CD14-positive monocyte (primary cell): ENCODE measurements at regions not wholly inside any gene's neighbourhood (a gene's known extent, or its start where the extent isn't known, plus 50 kb on each side); places are given as distances from the start of the nearest gene placed in this dataset.

Experiments
- DNase-seq, 3 donors: peaks; one replicate each; pipeline ENCODE4 v3.0.0-alpha.2; 2011 to 2022
- H2AFZ ChIP-seq: 2 replicates; pipeline ENCODE4 v1.6.0; 2012; ENCODE audit warnings: mild to moderate bottlenecking, low read depth, low read length, inconsistent platforms; ENCODE audit not compliant: insufficient read depth, poor library complexity, severe bottlenecking
- H3K27ac ChIP-seq, 2 donors: 1 replicate in 1 of 2; 2 replicates in 1 of 2; pipeline ENCODE4 v1.5.1; 2012 to 2013; ENCODE audit warnings: low read length in 2 of 2, control low read depth in 1 of 2, inconsistent platforms in 1 of 2, low read depth in 1 of 2, mild to moderate bottlenecking in 1 of 2
- H3K27me3 ChIP-seq, 2 donors: one replicate each; pipeline versions ENCODE4 v1.6.0 to v1.6.1; 2011 to 2013; ENCODE audit warnings: low read length in 2 of 2; ENCODE audit not compliant: control insufficient read depth in 2 of 2, insufficient read depth in 2 of 2
- H3K36me3 ChIP-seq, 2 donors: replicated peaks in 1 of 2; 1 replicate in 1 of 2; 2 replicates in 1 of 2; pipeline versions ENCODE4 v1.5.1 to v1.6.1; 2012 to 2013; ENCODE audit warnings: low read length in 2 of 2, control low read depth in 1 of 2, inconsistent platforms in 1 of 2, mild to moderate bottlenecking in 1 of 2; ENCODE audit not compliant: insufficient read depth in 2 of 2, control insufficient read depth in 1 of 2
- H3K4me1 ChIP-seq, 2 donors: 1 replicate in 1 of 2; 2 replicates in 1 of 2; pipeline versions ENCODE4 v1.5.1 to v1.6.1; 2012 to 2013; ENCODE audit warnings: low read length in 2 of 2, control low read depth in 1 of 2, inconsistent platforms in 1 of 2, mild to moderate bottlenecking in 1 of 2, moderate library complexity in 1 of 2; ENCODE audit not compliant: insufficient read depth in 2 of 2, control insufficient read depth in 1 of 2
- H3K4me2 ChIP-seq: replicated peaks from 2 replicates; pipeline ENCODE3; 2012; ENCODE audit warnings: low read length, moderate library complexity, mild to moderate bottlenecking; ENCODE audit not compliant: poor library complexity, severe bottlenecking; ENCODE audit errors: extremely low read depth
- H3K4me3 ChIP-seq, 3 experiments: fragments of 200-600 bp in 1 of 3; sonication (generic) in 1 of 3; replicated peaks in 1 of 3; 1 replicate in 2 of 3; 2 replicates in 1 of 3; pipeline ENCODE4 v1.5.1; 2011 to 2013; ENCODE audit warnings: low read length in 3 of 3, mild to moderate bottlenecking in 3 of 3, control low read depth in 2 of 3, low read depth in 2 of 3, inconsistent platforms in 1 of 3, moderate library complexity in 1 of 3
- H3K79me2 ChIP-seq: 2 replicates; pipeline ENCODE4 v1.6.0; 2012; ENCODE audit warnings: mild to moderate bottlenecking, control low read depth, inconsistent platforms, low read length, moderate library complexity; ENCODE audit not compliant: insufficient read depth
- H3K9ac ChIP-seq: 2 replicates; pipeline ENCODE4 v1.6.0; 2017; ENCODE audit warnings: low read length, mild to moderate bottlenecking; ENCODE audit not compliant: insufficient read depth, poor library complexity, severe bottlenecking
- H3K9me3 ChIP-seq, 2 donors: replicated peaks in 1 of 2; 1 replicate in 1 of 2; 2 replicates in 1 of 2; pipeline versions ENCODE4 v1.5.1 to v1.6.1; 2012 to 2013; ENCODE audit warnings: low read length in 2 of 2, control low read depth in 1 of 2; ENCODE audit not compliant: control insufficient read depth in 1 of 2, insufficient read depth in 1 of 2
- H4K20me1 ChIP-seq: 2 replicates; pipeline ENCODE4 v1.6.0; 2012; ENCODE audit warnings: mild to moderate bottlenecking, low read length, control low read depth, moderate library complexity; ENCODE audit not compliant: insufficient read depth
- H3K27ac Mint-ChIP-seq, 7 donors: one replicate each; pipeline ENCODE4 v1.8.0; 2020; ENCODE audit warnings: mild to moderate bottlenecking in 7 of 7, mixed read lengths in 7 of 7, moderate library complexity in 6 of 7, inconsistent platforms in 2 of 7
- H3K27me3 Mint-ChIP-seq, 3 donors: one replicate each; pipeline ENCODE4 v1.8.0; 2021 to 2022; ENCODE audit warnings: low read depth in 3 of 3, mild to moderate bottlenecking in 3 of 3, mixed read lengths in 3 of 3, moderate library complexity in 3 of 3, inconsistent platforms in 1 of 3
- H3K36me3 Mint-ChIP-seq, 2 donors: one replicate each; pipeline ENCODE4 v1.8.0; 2020; ENCODE audit warnings: mixed read lengths in 2 of 2, inconsistent platforms in 1 of 2, mild to moderate bottlenecking in 1 of 2
- H3K4me1 Mint-ChIP-seq: one replicate; pipeline ENCODE4 v1.8.0; 2020; ENCODE audit warnings: mild to moderate bottlenecking, mixed read lengths
- H3K4me3 Mint-ChIP-seq, 2 donors: one replicate each; pipeline ENCODE4 v1.8.0; 2020; ENCODE audit warnings: mild to moderate bottlenecking in 2 of 2, mixed read lengths in 2 of 2, moderate library complexity in 1 of 2
- H3K9me3 Mint-ChIP-seq, 7 donors: one replicate each; pipeline ENCODE4 v1.8.0; 2020 to 2022; ENCODE audit warnings: mixed read lengths in 7 of 7, mild to moderate bottlenecking in 6 of 7, moderate library complexity in 6 of 7, inconsistent platforms in 2 of 7
- WGBS: methylation state at CpG from one replicate; pipeline ENCODE4 v1.1.5; 2013; ENCODE audit warnings: missing lambda C conversion rate; ENCODE audit not compliant: insufficient coverage; 5-methylcytosine and 5-hydroxymethylcytosine counted together
- intact Hi-C, 2 donors: fragments of 100-400 bp; cut with micrococcal nuclease; formaldehyde crosslinking; loops; one replicate each; pipeline versions ENCODE4 v1.15.0 to v1.15.1; 2023
- TF ChIP-seq, protein P1 (sequence below): fragments of 200-600 bp; IDR thresholded peaks from one replicate; pipeline ENCODE4 v1.8.0; 2022; ENCODE audit warnings: antibody characterized with exemption, mild to moderate bottlenecking

GRCh38 chr18:43650426-43650825 lies 373.1 kb upstream of the SYT4 start:
- Mint-ChIP-seq H3K9me3 (peaks cover 0 to 6% (median 2%) of the 10 kb centered on the region in 7 donors), H3K4me3 (no peak overlapping the region), H3K4me1 (no peaks in the 10 kb centered on the region), H3K27ac (no peak overlapping the region), H3K36me3 (no peaks in the 10 kb centered on the region), H3K27me3 (no peaks in the 10 kb centered on the region)
- no peak for DNase-seq
- intact Hi-C loops, result no loop called here
- no peaks in the 10 kb centered on the region for H3K4me1 ChIP-seq
- no peaks in the 10 kb centered on the region for H3K36me3 ChIP-seq
- no peak overlapping the region for H3K9ac ChIP-seq
- no peaks in the 10 kb centered on the region for H3K27me3 ChIP-seq
- H2AFZ ChIP-seq, result no peak overlapping the region
- H3K4me3 ChIP-seq, result no peak overlapping the region
- H4K20me1 ChIP-seq, result no peaks in the 10 kb centered on the region
- no peak overlapping the region for H3K27ac ChIP-seq
- TF ChIP-seq, protein P1, sequence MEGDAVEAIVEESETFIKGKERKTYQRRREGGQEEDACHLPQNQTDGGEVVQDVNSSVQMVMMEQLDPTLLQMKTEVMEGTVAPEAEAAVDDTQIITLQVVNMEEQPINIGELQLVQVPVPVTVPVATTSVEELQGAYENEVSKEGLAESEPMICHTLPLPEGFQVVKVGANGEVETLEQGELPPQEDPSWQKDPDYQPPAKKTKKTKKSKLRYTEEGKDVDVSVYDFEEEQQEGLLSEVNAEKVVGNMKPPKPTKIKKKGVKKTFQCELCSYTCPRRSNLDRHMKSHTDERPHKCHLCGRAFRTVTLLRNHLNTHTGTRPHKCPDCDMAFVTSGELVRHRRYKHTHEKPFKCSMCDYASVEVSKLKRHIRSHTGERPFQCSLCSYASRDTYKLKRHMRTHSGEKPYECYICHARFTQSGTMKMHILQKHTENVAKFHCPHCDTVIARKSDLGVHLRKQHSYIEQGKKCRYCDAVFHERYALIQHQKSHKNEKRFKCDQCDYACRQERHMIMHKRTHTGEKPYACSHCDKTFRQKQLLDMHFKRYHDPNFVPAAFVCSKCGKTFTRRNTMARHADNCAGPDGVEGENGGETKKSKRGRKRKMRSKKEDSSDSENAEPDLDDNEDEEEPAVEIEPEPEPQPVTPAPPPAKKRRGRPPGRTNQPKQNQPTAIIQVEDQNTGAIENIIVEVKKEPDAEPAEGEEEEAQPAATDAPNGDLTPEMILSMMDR, result no peak
- no peak overlapping the region for H3K4me2 ChIP-seq
- WGBS, result no CpG with 5 or more reads among the region's 2 CpGs
- H3K9me3 ChIP-seq, result no peaks in the 10 kb centered on the region
- no peaks in the 10 kb centered on the region for H3K79me2 ChIP-seq

DNA sequence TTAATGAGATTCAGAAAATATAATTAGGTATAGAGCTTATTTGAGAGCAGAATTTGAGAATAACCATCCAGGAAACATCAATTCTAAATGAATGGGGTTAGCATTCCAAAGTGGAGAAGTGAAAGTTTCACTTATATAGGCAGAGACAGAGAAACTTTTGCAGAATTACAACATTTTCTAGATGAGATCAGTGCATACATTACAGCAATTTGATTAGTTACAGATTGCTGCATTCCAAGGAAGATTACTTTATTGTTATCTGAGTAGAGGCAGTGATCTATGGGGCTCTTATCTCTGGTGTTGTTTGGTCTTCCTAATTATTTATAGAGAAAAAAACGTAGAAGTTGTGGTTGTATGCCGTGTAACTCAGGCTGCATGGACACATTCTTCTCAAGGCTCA lies 373.8 kb upstream of the SYT4 start:
- H3K79me2 ChIP-seq, result no peaks in the 10 kb centered on the region
- no peaks in the 10 kb centered on the region for H4K20me1 ChIP-seq
- no peak overlapping the region for H3K9ac ChIP-seq
- H3K4me1 ChIP-seq, result no peaks in the 10 kb centered on the region
- no peaks in the 10 kb centered on the region for H3K4me1 Mint-ChIP-seq
- H3K27me3 Mint-ChIP-seq, result no peaks in the 10 kb centered on the region
- no peak overlapping the region for H3K4me3 ChIP-seq
- H3K27ac Mint-ChIP-seq, result no peak overlapping the region
- no CpG with 5 or more reads among the region's 2 CpGs for WGBS
- H3K4me3 Mint-ChIP-seq, result no peak overlapping the region
- H3K27me3 ChIP-seq, result no peaks in the 10 kb centered on the region
- H3K4me2 ChIP-seq, result no peak overlapping the region
- H3K9me3 Mint-ChIP-seq, result peaks cover 0 to 6% (median 2%) of the 10 kb centered on the region in 7 donors
- TF ChIP-seq, protein P1, result no peak
- DNase-seq, result no peak
- no peaks in the 10 kb centered on the region for H3K36me3 ChIP-seq
- H3K27ac ChIP-seq, result no peak overlapping the region
- no peaks in the 10 kb centered on the region for H3K36me3 Mint-ChIP-seq
- no peak overlapping the region for H2AFZ ChIP-seq
- no peaks in the 10 kb centered on the region for H3K9me3 ChIP-seq
- intact Hi-C loops, result no loop called here
